Esophagus (tissue), 2 donors: ENCODE measurements at regions not wholly inside any gene's neighbourhood (a gene's known extent, or its start where the extent isn't known, plus 50 kb on each side); places are given as distances from the start of the nearest gene placed in this dataset.

Experiments
- H3K27ac ChIP-seq, 2 donors: one replicate each; pipeline ENCODE4 v1.5.1; 2013; ENCODE audit warnings: low read depth in 2 of 2, mild to moderate bottlenecking in 2 of 2, inconsistent platforms in 1 of 2, low read length in 1 of 2, moderate library complexity in 1 of 2
- H3K27me3 ChIP-seq, 2 donors: one replicate each; pipeline ENCODE4 v1.6.1; 2013; ENCODE audit warnings: low read length in 2 of 2, control low read depth in 1 of 2, mild to moderate bottlenecking in 1 of 2; ENCODE audit not compliant: insufficient read depth in 2 of 2, control insufficient read depth in 1 of 2
- H3K36me3 ChIP-seq, 2 donors: one replicate each; pipeline ENCODE4 v1.6.1; 2013; ENCODE audit warnings: low read length in 1 of 2; ENCODE audit not compliant: control insufficient read depth in 2 of 2, insufficient read depth in 2 of 2
- H3K4me1 ChIP-seq, 2 donors: one replicate each; pipeline ENCODE4 v1.6.1; 2013; ENCODE audit warnings: low read length in 1 of 2; ENCODE audit not compliant: control insufficient read depth in 2 of 2, insufficient read depth in 2 of 2
- H3K4me3 ChIP-seq, 2 donors: one replicate each; pipeline ENCODE4 v1.5.1; 2013; ENCODE audit warnings: low read length in 2 of 2, mild to moderate bottlenecking in 2 of 2, low read depth in 1 of 2, moderate library complexity in 1 of 2
- H3K9me3 ChIP-seq, 2 donors: one replicate each; pipeline ENCODE4 v1.6.1; 2013; ENCODE audit warnings: mild to moderate bottlenecking in 2 of 2, low read depth in 1 of 2, low read length in 1 of 2, moderate library complexity in 1 of 2; ENCODE audit not compliant: control insufficient read depth in 2 of 2, insufficient read depth in 1 of 2
- WGBS, 2 donors: extraction: QIAGEN DNeasy Blood & Tissue Kit; methylation state at CpG; one replicate each; pipeline ENCODE4 v1.1.7; 2013; 5-methylcytosine and 5-hydroxymethylcytosine counted together
- donor health status: healthy with polysubstance abuse.
- donor health status: Bipolar disorder and iron deficiency.

DNA sequence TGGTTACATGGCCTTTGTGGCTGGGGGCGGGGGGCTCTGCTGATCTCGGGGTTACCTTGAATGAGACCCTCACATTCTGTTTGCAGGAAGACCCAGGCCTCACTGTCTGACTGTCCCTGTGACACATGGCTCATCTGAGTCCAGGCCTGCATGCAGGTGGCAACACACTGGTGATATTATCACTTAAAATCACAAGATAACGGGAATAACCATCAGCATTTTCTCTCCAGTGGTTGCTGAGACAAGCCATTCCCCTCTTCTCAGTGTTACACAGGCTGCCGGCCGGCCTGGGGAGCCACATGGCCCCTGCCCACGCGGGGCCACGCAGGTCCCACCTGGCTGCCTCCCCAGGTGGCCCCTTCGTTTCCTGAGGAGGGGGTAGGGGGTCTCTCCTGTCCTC lies 197.6 kb downstream of the ENGASE start:
- no peaks in the 10 kb centered on the region for H3K36me3 ChIP-seq
- 54 to 61% methylated on average over 9 of the region's 9 CpGs for WGBS, 2 donors
- no peaks in the 10 kb centered on the region for H3K4me1 ChIP-seq
- H3K9me3 ChIP-seq: no peaks in the 10 kb centered on the region
- H3K27ac ChIP-seq: no peak overlapping the region
- H3K27me3 ChIP-seq: peaks cover 0 to 3% of the 10 kb centered on the region in 2 donors
- no peak overlapping the region for H3K4me3 ChIP-seq

DNA sequence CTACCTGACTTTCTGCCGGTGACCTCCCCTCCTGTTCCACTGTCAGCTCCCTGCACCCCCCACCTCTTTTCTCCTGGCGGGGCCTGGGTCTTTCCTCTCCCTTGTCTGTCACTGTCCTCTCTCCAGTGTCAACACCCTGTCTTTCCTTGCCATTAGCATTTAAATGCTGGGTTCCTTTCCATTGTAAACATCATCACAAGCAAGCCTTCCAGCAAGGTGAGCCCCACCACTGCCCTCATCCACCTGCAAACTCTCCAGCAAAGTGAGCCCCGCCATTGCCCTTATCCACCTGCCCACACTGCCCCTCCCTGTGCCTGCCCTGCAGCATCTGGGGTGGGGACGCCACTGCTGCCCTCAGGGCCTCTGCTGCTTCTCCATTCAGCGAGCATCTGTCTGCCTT lies 195.0 kb downstream of the ENGASE start:
- 14 to 26% methylated on average over 5 of the region's 5 CpGs for WGBS, 2 donors
- Histone ChIP-seq H3K4me1 (no peaks in the 10 kb centered on the region), H3K27ac (no peak overlapping the region), H3K4me3 (no peak overlapping the region), H3K27me3 (peaks cover 0 to 3% of the 10 kb centered on the region in 2 donors), H3K9me3 (no peaks in the 10 kb centered on the region), H3K36me3 (no peaks in the 10 kb centered on the region)

DNA sequence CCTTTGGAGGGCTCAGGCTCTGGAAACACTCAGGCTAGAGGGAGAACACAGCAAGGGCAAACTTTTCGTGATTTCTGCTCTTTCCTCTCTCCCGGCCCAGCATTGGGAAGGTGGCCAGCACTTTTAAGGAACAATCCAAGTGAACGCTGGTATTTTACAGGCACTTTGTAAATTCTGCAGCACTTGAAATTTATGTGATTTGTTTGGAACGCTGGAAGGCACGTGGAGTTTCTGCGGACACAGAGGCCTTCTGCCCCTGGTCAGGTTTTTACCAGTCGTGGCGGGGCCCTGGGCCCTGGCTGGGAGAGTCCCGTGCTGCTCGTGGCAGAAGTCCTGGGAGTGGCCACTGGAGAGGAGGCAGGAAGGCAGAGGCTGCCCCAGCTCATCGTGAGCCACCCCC lies 188.6 kb downstream of the ENGASE start:
- 70 to 71% methylated on average over 11 of the region's 11 CpGs for WGBS, 2 donors
- Histone ChIP-seq H3K9me3 (no peaks in the 10 kb centered on the region), H3K36me3 (no peaks in the 10 kb centered on the region), H3K27ac (no peak overlapping the region), H3K27me3 (no peaks in the 10 kb centered on the region), H3K4me1 (peaks cover 0 to 4% of the 10 kb centered on the region in 2 donors), H3K4me3 (no peak overlapping the region)

DNA sequence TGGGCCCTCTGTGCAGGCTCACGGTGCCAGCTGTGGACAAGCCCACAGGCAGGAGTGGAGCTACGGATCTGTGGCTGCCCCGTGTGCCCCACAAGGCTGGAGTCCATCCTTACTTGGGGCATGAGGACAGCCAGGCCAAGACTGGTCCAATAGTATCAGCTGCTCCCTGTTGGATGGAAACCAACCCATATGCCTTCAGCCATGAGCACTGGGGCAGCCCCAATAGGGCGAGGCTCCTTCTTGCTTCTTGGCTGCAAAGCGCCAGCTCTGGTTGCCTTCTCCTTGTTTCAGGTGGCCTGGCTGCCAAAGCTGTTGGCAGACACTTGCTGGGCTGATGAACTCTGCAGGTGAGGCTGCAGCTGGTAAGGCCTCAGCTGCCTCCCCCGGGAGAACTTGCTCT lies 188.0 kb downstream of the ENGASE start:
- WGBS, 2 donors: 60 to 62% methylated on average over 6 of the region's 6 CpGs
- Histone ChIP-seq H3K4me1 (peaks cover 0 to 4% of the 10 kb centered on the region in 2 donors), H3K27me3 (no peaks in the 10 kb centered on the region)

DNA sequence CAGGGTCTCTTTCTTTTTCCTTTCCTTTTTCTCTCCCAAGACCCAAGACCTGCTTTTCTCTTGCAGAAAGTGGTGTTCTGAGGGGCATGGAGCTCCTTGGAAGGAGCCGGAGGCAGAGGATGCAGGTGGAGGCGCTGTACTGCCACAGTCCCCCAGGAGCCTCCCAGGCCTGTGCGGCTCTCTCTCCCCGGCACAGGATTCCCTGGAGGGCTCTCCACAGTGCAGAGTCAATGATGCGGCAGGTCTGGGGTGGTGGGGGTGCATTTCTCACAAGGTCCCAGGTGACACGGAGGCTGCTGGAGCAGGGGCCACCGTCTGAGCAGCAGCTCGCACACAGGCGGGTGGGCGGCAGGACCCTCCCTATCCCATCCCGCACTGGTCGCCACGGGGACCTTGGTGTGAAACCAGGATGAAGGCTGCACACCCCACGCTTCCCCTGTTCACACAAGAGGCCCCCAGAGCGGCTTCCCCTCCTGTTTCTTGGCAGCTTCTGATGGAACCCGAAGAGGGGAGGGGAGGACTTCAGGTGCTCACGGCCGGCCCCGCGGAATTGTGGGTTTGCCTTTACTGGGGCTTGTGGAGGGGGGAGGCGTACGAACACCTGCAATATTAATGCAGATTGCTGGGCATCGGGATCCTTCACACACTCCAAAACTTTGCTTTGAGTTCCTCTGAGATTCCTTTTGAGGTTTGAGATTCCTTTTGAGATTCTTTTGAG lies 186.9 kb downstream of the ENGASE start:
- no peaks in the 10 kb centered on the region for H3K9me3 ChIP-seq
- no peak overlapping the region for H3K27ac ChIP-seq
- no peaks in the 10 kb centered on the region for H3K36me3 ChIP-seq
- 70 to 71% methylated on average over 23 of the region's 23 CpGs for WGBS, 2 donors
- no peak overlapping the region for H3K4me3 ChIP-seq
- no peaks in the 10 kb centered on the region for H3K27me3 ChIP-seq
- peaks cover 0 to 4% of the 10 kb centered on the region in 2 donors for H3K4me1 ChIP-seq

More for the DNA sequence above, 188.0 kb downstream of the ENGASE start:
- Histone ChIP-seq H3K27ac (no peak overlapping the region), H3K4me3 (no peak overlapping the region), H3K36me3 (no peaks in the 10 kb centered on the region), H3K9me3 (no peaks in the 10 kb centered on the region)

DNA sequence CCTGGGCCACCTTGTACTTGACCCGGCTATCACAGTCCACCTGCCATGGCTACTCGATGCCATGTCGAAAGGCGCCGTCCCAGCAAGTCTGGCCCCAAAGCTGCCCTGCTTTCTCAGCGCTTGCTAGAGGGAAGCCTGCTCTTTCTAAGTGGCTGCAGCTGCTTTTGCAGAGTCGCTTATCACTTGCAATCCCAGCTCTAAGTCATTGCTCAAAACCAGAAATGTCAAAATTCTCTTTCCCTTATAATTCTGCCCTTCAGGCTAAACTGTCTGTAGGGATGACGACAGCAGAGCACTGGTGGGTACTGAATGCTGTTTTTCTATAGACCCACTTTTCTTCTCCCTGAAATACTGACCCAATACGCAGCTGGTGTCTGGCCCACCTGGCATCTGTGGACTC lies 184.2 kb downstream of the ENGASE start:
- H3K27me3 ChIP-seq: no peaks in the 10 kb centered on the region
- H3K36me3 ChIP-seq: no peaks in the 10 kb centered on the region
- H3K27ac ChIP-seq: no peak overlapping the region
- 74 to 78% methylated on average over 9 of the region's 9 CpGs for WGBS, 2 donors
- no peaks in the 10 kb centered on the region for H3K9me3 ChIP-seq
- no peak overlapping the region for H3K4me3 ChIP-seq
- peaks cover 0 to 4% of the 10 kb centered on the region in 2 donors for H3K4me1 ChIP-seq

DNA sequence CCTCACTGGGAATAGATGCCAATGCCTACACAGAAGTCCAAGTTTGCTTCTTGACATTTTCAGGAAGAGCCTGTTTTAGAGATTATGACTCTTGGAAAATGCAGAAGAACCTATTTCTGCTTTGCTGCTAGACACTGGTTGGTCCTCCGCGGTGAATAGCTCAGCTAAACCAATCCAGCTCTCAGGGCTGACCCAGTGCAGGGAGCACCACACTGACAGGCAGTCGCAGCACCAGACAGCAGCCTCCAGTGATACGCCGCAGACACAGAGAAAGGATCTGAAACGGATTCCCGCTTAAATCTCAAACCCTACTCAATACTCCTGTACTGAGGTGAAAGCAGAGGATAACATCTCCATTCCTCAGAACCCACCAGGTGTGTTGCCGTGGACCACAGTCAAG lies 183.4 kb downstream of the ENGASE start:
- Histone ChIP-seq H3K4me1 (no peaks in the 10 kb centered on the region), H3K36me3 (no peaks in the 10 kb centered on the region), H3K9me3 (no peaks in the 10 kb centered on the region), H3K27ac (no peak overlapping the region), H3K4me3 (no peak overlapping the region), H3K27me3 (no peaks in the 10 kb centered on the region)
- WGBS, 2 donors: 73 to 84% methylated on average over 8 of the region's 8 CpGs

DNA sequence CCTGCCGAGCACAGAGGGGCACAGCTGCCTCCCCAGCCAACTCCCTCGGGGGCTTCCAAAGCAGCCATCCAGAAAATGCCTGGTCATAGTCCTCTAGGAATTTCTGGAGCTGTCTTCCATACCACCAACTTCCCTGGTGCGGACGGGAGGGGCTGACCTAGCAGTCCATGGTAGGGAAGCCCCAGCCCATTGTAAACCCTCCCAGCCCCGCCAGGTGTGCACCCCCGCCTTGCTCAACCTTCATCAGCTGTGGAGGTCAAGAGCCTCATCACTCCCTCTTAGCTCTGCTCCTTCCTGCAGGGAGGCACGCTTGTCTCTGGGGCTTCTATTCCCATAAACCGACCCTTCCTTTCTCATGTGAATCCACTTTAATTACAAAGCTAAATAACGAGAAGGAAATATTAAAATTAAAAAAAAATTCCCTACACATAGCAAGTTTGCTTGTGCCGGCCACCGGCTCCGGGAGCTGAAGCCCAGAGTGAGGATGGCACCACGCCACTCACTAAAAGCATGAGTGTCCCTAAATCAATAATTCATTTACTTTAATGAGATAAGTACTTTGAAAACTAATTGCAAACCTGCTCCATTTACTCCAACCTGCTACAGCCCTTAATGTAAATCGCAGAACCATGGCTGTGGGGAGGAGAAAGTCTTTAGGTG lies 181.4 kb downstream of the ENGASE start:
- WGBS, 2 donors: 74 to 75% methylated on average over 14 of the region's 14 CpGs
- Histone ChIP-seq H3K36me3 (no peaks in the 10 kb centered on the region), H3K27me3 (no peaks in the 10 kb centered on the region), H3K4me3 (no peak overlapping the region), H3K4me1 (no peaks in the 10 kb centered on the region), H3K9me3 (no peaks in the 10 kb centered on the region), H3K27ac (no peak overlapping the region)

DNA sequence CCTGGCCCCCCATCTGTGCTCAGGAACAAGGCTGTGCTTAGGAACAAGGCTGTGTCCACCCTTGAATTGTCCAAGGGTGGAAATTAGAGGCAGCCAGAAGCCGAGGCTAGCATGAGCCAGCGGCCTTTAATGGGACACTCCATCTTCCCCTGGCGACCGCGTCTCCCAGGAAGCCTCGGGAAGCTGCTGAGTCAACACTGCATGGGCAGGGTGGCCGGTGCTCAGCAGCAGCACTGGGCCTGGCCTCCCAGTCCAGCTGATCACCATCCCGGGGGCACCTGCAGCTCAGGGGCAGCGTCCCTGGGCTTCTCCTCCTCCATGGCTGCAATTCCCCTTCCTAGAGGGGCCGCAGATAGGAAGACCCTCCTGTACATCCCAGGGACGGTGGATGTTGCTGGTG lies 180.8 kb downstream of the ENGASE start:
- no peaks in the 10 kb centered on the region for H3K4me1 ChIP-seq
- no peak overlapping the region for H3K4me3 ChIP-seq
- WGBS, 2 donors: 54 to 65% methylated on average over 11 of the region's 11 CpGs
- no peaks in the 10 kb centered on the region for H3K36me3 ChIP-seq
- no peak overlapping the region for H3K27ac ChIP-seq
- no peaks in the 10 kb centered on the region for H3K27me3 ChIP-seq
- no peaks in the 10 kb centered on the region for H3K9me3 ChIP-seq

DNA sequence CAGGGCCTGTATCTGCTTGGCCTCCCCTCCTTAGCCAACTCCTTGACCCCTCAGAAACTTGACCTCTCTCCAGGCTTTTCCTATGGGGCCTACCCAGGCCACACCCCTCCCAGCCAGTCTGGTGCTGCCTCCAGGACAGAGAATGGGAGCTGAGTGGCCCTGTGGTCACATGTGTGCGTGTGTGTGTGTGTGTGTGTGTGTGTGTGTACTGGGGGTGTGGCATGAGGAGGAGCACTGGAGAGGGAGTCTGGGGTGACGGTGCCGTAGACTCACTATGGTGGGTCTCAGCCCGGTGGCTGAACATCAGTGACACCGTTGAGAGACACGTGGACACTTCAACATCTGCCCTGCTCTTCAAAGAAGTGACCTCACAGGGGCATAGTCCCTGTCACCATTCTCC lies 180.4 kb downstream of the ENGASE start:
- WGBS, 2 donors: 77 to 84% methylated on average over 6 of the region's 6 CpGs
- Histone ChIP-seq H3K9me3 (no peaks in the 10 kb centered on the region), H3K27me3 (no peaks in the 10 kb centered on the region), H3K4me1 (no peaks in the 10 kb centered on the region), H3K4me3 (no peak overlapping the region), H3K36me3 (no peaks in the 10 kb centered on the region), H3K27ac (no peak overlapping the region)
